ENCODE measurements at regions not wholly inside any gene's neighbourhood (a gene's known extent, or its start where the extent isn't known, plus 50 kb on each side); places are given as distances from the start of the nearest gene placed in this dataset.
"Not testable (repeated sequence)": the region's sequence is repeated elsewhere in the genome, so short reads cannot be mapped to it uniquely, and the experiment has no call there.

- not testable (repeated sequence) for DNase-seq
Observed at GRCh38 chr1:176396604-176397395, 66.2 kb upstream of the PAPPA2 start.

DNA sequence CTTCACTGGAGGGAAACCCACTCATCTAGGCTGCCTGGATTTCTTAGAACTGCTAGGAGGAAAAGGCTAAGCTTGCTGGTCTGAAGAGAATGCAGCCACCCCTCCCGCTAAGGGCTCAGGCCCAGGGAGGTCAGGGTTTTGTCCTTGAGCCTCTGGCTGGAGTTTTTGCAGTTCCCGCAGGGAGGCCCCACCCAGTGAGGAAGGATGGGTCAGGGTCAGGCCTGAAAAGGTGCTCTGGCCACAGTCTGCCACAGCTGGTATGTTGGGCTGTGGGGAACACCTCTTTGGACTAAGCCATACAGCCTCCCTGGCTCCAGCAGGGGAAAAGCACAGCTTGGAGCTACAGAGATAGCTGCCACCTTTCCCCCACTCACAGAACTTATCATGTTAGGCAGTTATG is 71.4 kb upstream of the PAPPA2 start:
- DNase-seq = no peak

DNA sequence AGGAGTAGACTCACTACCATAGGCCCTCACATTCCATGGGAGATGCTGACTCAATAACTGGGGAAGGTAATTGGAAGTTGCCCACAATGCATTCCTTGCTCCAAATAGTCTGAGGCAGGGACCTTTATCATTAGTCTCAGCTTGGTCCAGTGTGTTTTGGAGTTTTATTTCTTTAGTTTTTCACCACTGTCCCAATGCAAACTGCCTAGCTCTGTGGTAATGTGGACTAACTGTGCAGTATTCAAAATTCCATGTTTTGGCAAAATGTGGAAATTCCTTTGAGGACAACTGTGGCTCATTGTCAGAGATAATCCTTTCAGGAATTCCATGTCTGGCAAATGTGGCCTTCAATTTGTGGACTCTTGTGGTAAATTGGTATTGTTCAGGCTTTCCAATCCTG is 78.1 kb upstream of the PAPPA2 start:
- DNase-seq = no peak

DNA sequence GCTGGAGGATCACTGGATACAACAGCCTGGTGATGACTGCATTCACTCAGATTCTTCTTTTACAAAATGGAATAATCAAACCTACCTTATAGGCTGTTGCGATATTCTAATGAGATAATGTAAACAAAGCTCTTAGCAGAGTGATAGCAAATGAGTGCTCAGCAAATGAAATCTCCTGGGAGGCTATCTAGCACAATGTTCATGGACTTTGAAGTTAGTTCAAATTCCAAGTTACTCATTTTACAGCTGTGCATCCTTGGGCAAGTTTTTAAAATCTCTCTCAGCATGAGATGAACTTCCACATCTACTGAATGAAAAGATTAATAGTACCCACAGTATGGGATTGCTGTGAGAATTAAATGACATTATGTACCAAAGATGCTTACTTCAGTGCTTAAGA is 80.8 kb upstream of the PAPPA2 start:
- DNase-seq = no peak

GRCh38 chr1:176379626-176380339 is 83.2 kb upstream of the PAPPA2 start:
- DNase-seq = no peak

- DNase-seq = peak; percentile 17
Observed at GRCh38 chr1:176374967-176375569, 87.9 kb upstream of the PAPPA2 start.

DNA sequence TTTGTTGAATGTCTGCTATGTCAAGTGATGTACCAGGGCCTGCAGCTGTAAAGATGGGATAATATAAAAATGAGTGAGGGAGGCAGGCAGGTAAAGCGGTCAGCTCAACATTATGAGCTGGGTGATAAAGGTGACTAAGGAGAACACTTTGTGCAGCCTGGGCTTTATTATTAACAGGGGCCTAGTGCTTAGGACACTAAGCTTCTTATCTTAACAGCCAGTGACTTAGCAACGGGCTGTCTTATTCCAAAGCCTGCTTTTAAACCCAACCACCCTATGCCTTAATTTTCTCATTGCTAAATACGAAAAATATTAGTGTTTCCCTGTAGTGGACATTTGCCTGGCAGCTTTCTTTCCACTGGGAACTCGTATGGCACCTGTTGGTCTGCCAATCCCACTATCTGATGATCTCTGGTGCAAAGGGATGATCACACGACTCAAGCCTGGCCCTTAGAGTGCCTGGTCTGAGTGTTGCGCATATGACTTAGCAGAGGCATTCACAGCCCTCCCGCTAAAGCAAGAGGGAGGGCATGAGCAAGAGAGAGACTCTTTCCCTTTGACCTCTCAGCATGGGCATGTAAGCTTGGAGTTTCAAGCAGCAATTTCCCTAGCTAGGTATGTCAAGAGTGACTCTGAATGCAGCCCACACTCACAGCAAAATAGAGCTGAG is 98.6 kb upstream of the PAPPA2 start:
- DNase-seq = no peak

- not testable (repeated sequence) for DNase-seq
Observed at GRCh38 chr1:176349135-176349715, 113.8 kb upstream of the PAPPA2 start.

GRCh38 chr1:176341656-176342055 is 121.3 kb upstream of the PAPPA2 start:
- no peak for DNase-seq

- DNase-seq = no peak
Observed at GRCh38 chr1:176338877-176339276, 124.1 kb upstream of the PAPPA2 start.

DNA sequence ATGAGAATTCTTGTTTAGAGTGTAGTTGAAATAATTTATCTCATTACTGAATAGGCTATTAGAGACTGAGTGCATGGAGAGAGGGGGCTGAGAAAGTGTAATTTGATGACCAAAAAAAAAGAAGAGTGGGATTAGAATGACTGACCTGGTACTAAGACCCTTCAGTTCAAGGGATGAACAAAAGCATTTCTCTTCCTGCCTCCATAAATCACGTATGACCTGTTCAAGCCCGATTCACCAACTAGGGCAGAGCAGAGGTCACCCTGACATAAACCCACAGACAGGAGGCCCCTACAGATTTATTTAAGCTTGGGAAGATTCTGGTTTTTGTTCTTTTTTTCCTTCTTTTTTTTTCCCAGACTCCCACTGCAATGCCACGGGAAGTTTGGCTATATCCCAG is 123.7 kb upstream of the COP1 start:
- DNase-seq = no peak

- DNase-seq = no peak
Observed at GRCh38 chr1:176325664-176326063, 118.6 kb upstream of the COP1 start.

DNA sequence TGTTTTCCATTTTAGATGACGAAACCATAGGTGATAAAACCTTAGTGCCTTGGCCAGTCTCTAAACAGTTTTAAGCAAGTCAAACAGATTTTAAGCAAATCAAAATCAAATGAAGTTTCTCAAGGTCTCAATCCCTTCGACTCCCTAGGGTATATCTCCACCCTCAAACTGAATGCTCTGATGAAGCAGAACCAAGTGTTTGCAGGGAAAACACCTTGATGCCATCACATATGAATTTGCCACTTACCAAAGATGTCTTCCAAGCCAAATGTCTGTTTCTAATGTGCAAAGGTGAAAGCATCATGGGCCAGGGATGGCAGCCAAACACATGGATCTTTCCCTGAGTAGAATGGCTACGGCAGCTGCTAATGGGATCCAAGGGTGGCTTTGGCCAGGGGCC is 116.4 kb upstream of the COP1 start:
- no peak for DNase-seq

GRCh38 chr1:176315519-176316220 is 108.6 kb upstream of the COP1 start:
- DNase-seq = no peak

DNA sequence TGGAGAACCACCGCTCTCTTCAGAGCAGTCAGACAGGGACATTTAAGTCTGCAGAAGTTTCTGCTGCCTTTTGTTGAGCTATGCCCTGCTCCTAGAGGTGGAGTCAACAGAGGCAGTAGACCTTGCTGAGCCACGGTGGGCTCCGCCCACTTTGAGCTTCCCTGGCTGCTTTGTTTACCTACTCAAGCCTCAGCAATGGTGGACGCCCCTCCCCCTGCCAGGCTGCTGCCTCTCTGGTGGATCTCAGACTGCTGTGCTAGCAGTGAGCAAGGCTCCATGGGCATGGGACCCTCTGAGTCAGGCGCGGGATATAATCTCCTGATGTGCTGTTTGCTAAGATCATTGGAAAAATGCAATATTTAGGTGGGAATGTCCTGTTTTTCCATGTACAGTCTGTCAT is 89.5 kb upstream of the COP1 start:
- not testable (repeated sequence) for DNase-seq

DNA sequence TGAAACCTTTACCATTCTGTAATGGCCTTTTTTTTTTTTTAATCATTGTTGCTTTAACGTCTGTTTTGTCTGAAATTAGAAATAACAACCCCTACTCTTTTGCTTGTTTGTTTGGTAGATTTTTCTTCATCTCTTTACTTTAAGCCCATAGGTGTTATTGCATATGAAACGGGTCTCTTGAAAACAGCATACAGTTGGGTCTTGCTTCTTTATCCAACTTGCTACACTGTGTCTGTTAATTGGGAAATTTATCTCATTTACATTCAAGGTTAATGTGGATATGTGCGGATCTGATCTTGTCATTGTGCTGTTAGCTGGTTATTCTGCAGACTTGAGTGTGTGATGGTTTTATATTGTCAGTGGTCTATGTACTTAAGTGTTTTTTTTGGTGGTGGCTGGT is 78.9 kb upstream of the COP1 start:
- DNase-seq = no peak

- DNase-seq = no peak
Observed at GRCh38 chr1:176271572-176271971, 64.5 kb upstream of the COP1 start.
